Stimulated activated naive CD8-positive, alpha-beta T cell treated with anti-CD3 and anti-CD28 coated beads, Interleukin-15, amount 100 ng/mL, for 72 hours (primary cell): ENCODE measurements at regions not wholly inside any gene's neighbourhood (a gene's known extent, or its start where the extent isn't known, plus 50 kb on each side); places are given as distances from the start of the nearest gene placed in this dataset.
"Not testable (repeated sequence)": the region's sequence is repeated elsewhere in the genome, so short reads cannot be mapped to it uniquely, and the experiment has no call there.

Source experiments
- ATAC-seq: fragments of 150-1000 bp; cut with Tn5 transposase; 2 replicates; pipeline ENCODE4 v1.10.0; 2021; ENCODE audit warnings: mild to moderate bottlenecking, moderate library complexity
- DNase-seq, 2 donors: peaks; one replicate each; pipeline ENCODE4 v3.0.0; 2021 to 2022
- H3K27ac Mint-ChIP-seq, 2 donors: one replicate each; pipeline ENCODE4 v1.8.0; 2022; ENCODE audit warnings: mild to moderate bottlenecking in 2 of 2, mixed read lengths in 2 of 2, moderate library complexity in 2 of 2
- H3K27me3 Mint-ChIP-seq: one replicate; pipeline ENCODE4 v1.8.0; 2022; ENCODE audit warnings: mixed read lengths
- H3K4me1 Mint-ChIP-seq: one replicate; pipeline ENCODE4 v1.8.0; 2022; ENCODE audit warnings: mild to moderate bottlenecking, mixed read lengths
- H3K4me3 Mint-ChIP-seq, 2 donors: one replicate each; pipeline ENCODE4 v1.8.0; 2022; ENCODE audit warnings: mild to moderate bottlenecking in 2 of 2, mixed read lengths in 2 of 2, moderate library complexity in 1 of 2
- H3K9me3 Mint-ChIP-seq, 2 donors: one replicate each; pipeline ENCODE4 v1.8.0; 2022; ENCODE audit warnings: mixed read lengths in 2 of 2

- ATAC-seq = no peak
- H3K9me3 Mint-ChIP-seq = peaks cover 9 to 10% of the 10 kb centered on the region in 2 donors
- H3K27me3 Mint-ChIP-seq = no peaks in the 10 kb centered on the region
- no peak for DNase-seq
- H3K4me1 Mint-ChIP-seq = no peaks in the 10 kb centered on the region
- no peak overlapping the region for H3K27ac Mint-ChIP-seq
- H3K4me3 Mint-ChIP-seq = no peak overlapping the region
These were observed 547.0 kb downstream of the NSUN3 start for GRCh38 chr3:94609908-94610307.

DNA sequence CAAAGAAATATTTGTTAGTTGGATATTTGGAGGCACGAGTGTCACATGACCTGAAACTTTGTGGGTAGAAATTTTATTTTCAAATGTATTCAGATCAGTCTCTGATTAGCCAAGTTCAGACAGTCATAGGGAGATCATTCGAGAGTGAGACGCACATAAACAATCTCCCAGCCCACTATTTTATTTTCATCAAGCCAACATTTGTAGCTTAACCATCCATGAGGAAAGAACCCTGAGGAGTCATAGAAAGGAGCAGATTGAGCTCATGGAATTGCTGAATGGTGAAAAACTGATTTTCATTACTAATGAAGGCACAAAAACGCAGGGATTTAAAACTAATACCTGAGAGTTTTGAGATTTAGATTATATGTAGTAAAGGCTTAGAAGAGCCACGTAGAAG lies 548.7 kb downstream of the NSUN3 start:
- no peak overlapping the region for H3K27ac Mint-ChIP-seq
- peaks cover 9 to 10% of the 10 kb centered on the region in 2 donors for H3K9me3 Mint-ChIP-seq
- DNase-seq = no peak
- no peaks in the 10 kb centered on the region for H3K4me1 Mint-ChIP-seq
- H3K27me3 Mint-ChIP-seq = no peaks in the 10 kb centered on the region
- no peak overlapping the region for H3K4me3 Mint-ChIP-seq
- ATAC-seq = no peak

DNA sequence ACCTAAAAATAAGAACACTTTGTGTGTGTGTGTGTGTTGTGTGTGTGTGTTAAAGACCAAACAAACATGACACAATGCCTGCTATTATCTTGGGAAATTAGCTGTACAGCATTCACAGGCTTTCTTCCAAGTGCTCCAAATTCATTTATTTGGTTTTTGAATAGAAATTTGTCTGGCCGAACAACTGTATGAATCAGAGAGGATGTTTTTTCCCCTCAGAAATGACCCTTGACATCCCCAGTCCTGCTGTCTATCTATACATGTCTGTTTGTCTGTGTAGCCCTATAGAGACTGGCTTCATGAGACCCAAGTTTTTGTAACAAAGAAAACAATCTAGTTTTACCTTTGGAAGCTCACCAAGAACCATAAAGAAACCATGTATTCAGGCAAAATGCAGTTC lies 549.8 kb downstream of the NSUN3 start:
- H3K9me3 Mint-ChIP-seq = peaks cover 9 to 10% of the 10 kb centered on the region in 2 donors
- H3K27ac Mint-ChIP-seq = no peak overlapping the region
- no peak for ATAC-seq
- no peaks in the 10 kb centered on the region for H3K4me1 Mint-ChIP-seq
- no peaks in the 10 kb centered on the region for H3K27me3 Mint-ChIP-seq
- no peak overlapping the region for H3K4me3 Mint-ChIP-seq
- DNase-seq = no peak

GRCh38 chr3:94614192-94614591 lies 551.3 kb downstream of the NSUN3 start:
- Mint-ChIP-seq H3K4me1 (no peaks in the 10 kb centered on the region), H3K9me3 (peaks cover 9 to 10% of the 10 kb centered on the region in 2 donors), H3K27ac (no peak overlapping the region), H3K4me3 (no peak overlapping the region), H3K27me3 (no peaks in the 10 kb centered on the region)
- no peak for DNase-seq
- ATAC-seq = no peak

GRCh38 chr3:94615275-94616065 lies 552.6 kb downstream of the NSUN3 start:
- H3K4me3 Mint-ChIP-seq = no peak overlapping the region
- H3K4me1 Mint-ChIP-seq = no peaks in the 10 kb centered on the region
- H3K27ac Mint-ChIP-seq = no peak overlapping the region
- H3K27me3 Mint-ChIP-seq = no peaks in the 10 kb centered on the region
- DNase-seq (no peak), ATAC-seq (no peak)
- H3K9me3 Mint-ChIP-seq = peaks cover 9 to 10% of the 10 kb centered on the region in 2 donors

DNA sequence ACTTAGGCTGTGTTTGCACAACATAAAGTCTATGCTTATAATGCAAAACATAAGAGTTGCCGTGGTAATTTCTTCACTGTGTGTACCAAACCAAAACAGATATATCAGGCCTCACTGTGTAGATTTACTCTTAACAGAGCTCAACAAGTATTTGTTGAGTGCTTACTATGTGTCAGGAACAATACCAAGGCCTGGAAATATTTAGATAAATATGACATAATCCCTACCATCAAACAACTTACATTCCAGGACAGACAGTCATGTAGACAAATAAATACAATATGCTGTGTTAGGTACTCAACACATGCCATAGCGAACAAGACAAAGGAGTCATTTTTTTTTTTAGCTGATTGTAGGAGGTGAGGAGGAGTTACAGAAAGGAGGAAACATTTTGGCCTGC lies 554.0 kb downstream of the NSUN3 start:
- H3K4me3 Mint-ChIP-seq = no peak overlapping the region
- H3K27ac Mint-ChIP-seq = no peak overlapping the region
- H3K27me3 Mint-ChIP-seq = no peaks in the 10 kb centered on the region
- ATAC-seq (no peak), DNase-seq (no peak)
- peaks cover 9 to 10% of the 10 kb centered on the region in 2 donors for H3K9me3 Mint-ChIP-seq
- H3K4me1 Mint-ChIP-seq = no peaks in the 10 kb centered on the region

DNA sequence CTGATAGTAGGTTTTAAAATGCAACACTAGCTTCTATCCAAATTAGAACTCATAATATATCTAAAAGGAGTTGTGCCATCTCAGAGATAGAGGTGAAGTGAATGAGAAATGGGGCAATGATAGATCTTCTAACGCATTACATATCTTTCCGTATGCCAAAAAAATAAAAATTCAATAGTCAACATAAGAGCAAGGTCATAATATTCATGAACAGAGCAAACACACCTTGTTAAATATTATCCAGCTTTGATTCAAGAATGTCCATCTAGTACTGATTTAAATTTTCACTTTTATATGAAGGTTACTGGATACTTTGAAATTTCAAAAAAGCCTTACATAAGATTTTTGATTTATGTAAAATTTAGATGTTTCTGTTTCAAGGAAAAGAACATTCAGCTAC lies 554.5 kb downstream of the NSUN3 start:
- H3K4me1 Mint-ChIP-seq = no peaks in the 10 kb centered on the region
- peaks cover 9 to 10% of the 10 kb centered on the region in 2 donors for H3K9me3 Mint-ChIP-seq
- H3K4me3 Mint-ChIP-seq = no peak overlapping the region
- H3K27me3 Mint-ChIP-seq = no peaks in the 10 kb centered on the region
- H3K27ac Mint-ChIP-seq = no peak overlapping the region
- ATAC-seq (no peak), DNase-seq (no peak)

- DNase-seq (no peak), ATAC-seq (no peak)
- Mint-ChIP-seq H3K27me3 (no peaks in the 10 kb centered on the region), H3K9me3 (no peaks in the 10 kb centered on the region), H3K4me1 (no peaks in the 10 kb centered on the region), H3K27ac (no peak overlapping the region), H3K4me3 (no peak overlapping the region)
These were observed 556.8 kb downstream of the NSUN3 start for GRCh38 chr3:94619643-94620042.

- Mint-ChIP-seq H3K4me1 (no peaks in the 10 kb centered on the region), H3K27ac (no peak overlapping the region), H3K27me3 (no peaks in the 10 kb centered on the region), H3K9me3 (peaks cover 4 to 10% of the 10 kb centered on the region in 2 donors), H3K4me3 (no peak overlapping the region)
- ATAC-seq (no peak), DNase-seq (no peak)
These were observed 563.7 kb downstream of the NSUN3 start for GRCh38 chr3:94626573-94626972.

- no peak overlapping the region for H3K4me3 Mint-ChIP-seq
- ATAC-seq (no peak), DNase-seq (no peak)
- H3K27ac Mint-ChIP-seq = no peak overlapping the region
- no peaks in the 10 kb centered on the region for H3K4me1 Mint-ChIP-seq
- peaks cover 10 to 12% of the 10 kb centered on the region in 2 donors for H3K9me3 Mint-ChIP-seq
- H3K27me3 Mint-ChIP-seq = no peaks in the 10 kb centered on the region
These were observed 564.8 kb downstream of the NSUN3 start for GRCh38 chr3:94627689-94628088.

DNA sequence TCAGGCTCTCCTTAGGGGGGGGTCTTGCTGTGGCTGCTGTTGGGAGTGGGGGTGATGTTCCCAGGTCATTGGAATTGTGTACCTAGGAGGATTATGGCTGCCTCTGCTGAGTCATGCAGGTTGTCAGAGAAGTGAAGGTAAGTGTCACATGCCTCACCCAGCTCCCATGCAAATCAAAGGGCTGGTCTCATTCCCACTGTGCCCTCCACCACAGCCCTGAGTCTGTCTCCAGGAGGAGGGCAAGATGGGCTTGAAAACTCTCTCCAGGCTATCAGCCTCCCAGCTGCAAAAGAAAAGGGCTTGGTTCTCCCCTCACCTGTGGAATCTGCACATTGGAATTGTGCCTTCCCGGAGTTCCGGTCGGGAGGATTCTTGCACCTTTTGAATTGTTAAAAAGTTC lies 580.5 kb downstream of the NSUN3 start:
- no peak overlapping the region for H3K4me3 Mint-ChIP-seq

DNA sequence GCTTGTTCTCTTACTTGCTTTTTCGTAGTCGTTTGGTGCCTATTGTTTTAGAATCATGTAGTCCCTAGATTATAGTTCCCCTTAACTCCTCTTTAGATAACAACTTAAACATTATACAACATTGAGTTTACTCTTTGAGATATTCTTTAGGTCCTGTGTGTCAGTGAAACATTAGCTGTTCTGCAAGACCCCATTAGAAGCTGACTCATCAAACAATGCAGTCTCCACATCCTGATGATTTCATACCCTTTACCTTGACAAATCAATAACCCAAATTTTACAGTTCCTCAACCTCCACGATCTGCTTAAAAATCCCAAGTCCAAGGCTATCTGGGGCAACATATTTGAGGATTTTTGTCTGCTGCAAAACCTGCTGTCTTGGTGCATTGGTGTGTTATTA lies 582.9 kb downstream of the NSUN3 start:
- ATAC-seq = no peak
- Mint-ChIP-seq H3K4me3 (no peak overlapping the region), H3K27ac (no peak overlapping the region), H3K4me1 (no peaks in the 10 kb centered on the region), H3K9me3 (peaks cover 16 to 23% of the 10 kb centered on the region in 2 donors), H3K27me3 (no peaks in the 10 kb centered on the region)
- DNase-seq = no peak

More for the DNA sequence above, 580.5 kb downstream of the NSUN3 start:
- ATAC-seq (no peak), DNase-seq (no peak)
- Mint-ChIP-seq H3K4me1 (no peaks in the 10 kb centered on the region), H3K27me3 (no peaks in the 10 kb centered on the region), H3K9me3 (peaks cover 10 to 20% of the 10 kb centered on the region in 2 donors), H3K27ac (no peak overlapping the region)

DNA sequence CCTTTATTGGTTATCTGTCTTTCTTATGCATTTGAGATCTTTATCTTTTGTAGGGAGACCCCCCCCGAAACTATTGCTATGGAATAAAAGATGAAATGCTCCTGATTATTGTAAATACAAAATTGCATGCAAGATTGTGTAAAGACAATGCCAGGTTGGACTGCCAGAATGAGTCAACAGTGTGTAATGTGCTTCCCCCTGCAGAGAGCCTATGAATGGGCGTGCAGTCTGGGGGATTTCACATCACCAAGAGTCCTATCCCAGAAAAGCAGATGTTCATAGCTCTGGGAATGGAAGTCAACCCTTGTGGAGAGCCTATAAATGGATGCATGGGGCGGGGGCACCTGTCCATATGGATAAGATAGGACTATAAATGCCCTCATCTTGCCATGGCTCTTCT lies 584.3 kb downstream of the NSUN3 start:
- Mint-ChIP-seq H3K27ac (no peak overlapping the region), H3K9me3 (peaks cover 19 to 29% of the 10 kb centered on the region in 2 donors), H3K4me3 (no peak overlapping the region), H3K4me1 (no peaks in the 10 kb centered on the region), H3K27me3 (no peaks in the 10 kb centered on the region)
- DNase-seq (no peak), ATAC-seq (no peak)

- not testable (repeated sequence) for DNase-seq, H3K4me3 Mint-ChIP-seq, H3K4me1 Mint-ChIP-seq, ATAC-seq, H3K27me3 Mint-ChIP-seq, H3K27ac Mint-ChIP-seq
- H3K9me3 Mint-ChIP-seq = peaks cover 25 to 28% of the 10 kb centered on the region in 2 donors
These were observed 585.7 kb downstream of the NSUN3 start for GRCh38 chr3:94648270-94649180.

GRCh38 chr3:94654096-94654495 lies 591.2 kb downstream of the NSUN3 start:
- ATAC-seq (no peak), DNase-seq (no peak)
- H3K4me1 Mint-ChIP-seq = no peaks in the 10 kb centered on the region
- no peak overlapping the region for H3K4me3 Mint-ChIP-seq
- H3K27ac Mint-ChIP-seq = no peak overlapping the region
- no peaks in the 10 kb centered on the region for H3K27me3 Mint-ChIP-seq
- H3K9me3 Mint-ChIP-seq = peaks cover 26 to 31% of the 10 kb centered on the region in 2 donors

GRCh38 chr3:94665922-94666321 lies 603.1 kb downstream of the NSUN3 start:
- DNase-seq = no peak
- no peak for ATAC-seq
- no peaks in the 10 kb centered on the region for H3K27me3 Mint-ChIP-seq

More at GRCh38 chr3:94665922-94666321, 603.1 kb downstream of the NSUN3 start:
- Mint-ChIP-seq H3K27ac (no peak overlapping the region), H3K9me3 (no peaks in the 10 kb centered on the region), H3K4me1 (no peaks in the 10 kb centered on the region), H3K4me3 (no peak overlapping the region)
